ENCODE measurements at regions not wholly inside any gene's neighbourhood (a gene's known extent, or its start where the extent isn't known, plus 50 kb on each side); places are given as distances from the start of the nearest gene placed in this dataset.

DNA sequence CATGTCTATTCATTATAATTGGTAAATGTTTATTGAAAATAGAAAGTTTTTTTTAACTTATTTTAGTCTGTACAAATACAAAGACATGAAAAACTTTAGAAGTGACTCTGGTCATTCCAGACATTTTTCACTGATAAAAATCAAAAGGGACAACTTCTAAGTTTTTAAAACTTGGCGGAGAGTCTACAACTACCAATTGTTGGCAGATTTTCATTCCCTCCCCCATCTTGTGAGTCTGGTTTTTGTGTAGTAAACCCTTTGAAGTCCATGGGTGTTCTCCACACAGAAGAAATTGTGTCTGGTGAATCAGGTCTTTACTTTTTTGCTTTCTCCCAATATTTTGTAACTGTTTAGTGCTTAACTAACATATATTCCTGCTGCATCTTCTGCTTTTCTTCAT, 336.5 kb downstream of the PDGFC start:
- TF ChIP-seq, protein P1, sequence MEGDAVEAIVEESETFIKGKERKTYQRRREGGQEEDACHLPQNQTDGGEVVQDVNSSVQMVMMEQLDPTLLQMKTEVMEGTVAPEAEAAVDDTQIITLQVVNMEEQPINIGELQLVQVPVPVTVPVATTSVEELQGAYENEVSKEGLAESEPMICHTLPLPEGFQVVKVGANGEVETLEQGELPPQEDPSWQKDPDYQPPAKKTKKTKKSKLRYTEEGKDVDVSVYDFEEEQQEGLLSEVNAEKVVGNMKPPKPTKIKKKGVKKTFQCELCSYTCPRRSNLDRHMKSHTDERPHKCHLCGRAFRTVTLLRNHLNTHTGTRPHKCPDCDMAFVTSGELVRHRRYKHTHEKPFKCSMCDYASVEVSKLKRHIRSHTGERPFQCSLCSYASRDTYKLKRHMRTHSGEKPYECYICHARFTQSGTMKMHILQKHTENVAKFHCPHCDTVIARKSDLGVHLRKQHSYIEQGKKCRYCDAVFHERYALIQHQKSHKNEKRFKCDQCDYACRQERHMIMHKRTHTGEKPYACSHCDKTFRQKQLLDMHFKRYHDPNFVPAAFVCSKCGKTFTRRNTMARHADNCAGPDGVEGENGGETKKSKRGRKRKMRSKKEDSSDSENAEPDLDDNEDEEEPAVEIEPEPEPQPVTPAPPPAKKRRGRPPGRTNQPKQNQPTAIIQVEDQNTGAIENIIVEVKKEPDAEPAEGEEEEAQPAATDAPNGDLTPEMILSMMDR (IDR thresholded peaks at IDR 0.05) = no peak
- TF ChIP-seq EZH2 (IDR thresholded peaks at IDR 0.05; ENCODE audit: borderline replicate concordance, insufficient read depth, low read depth, low read length, poor library complexity, severe bottlenecking) = no peak
- no peaks in the 10 kb centered on the region for H3K27me3 ChIP-seq (replicated peaks in 1 of 4; ENCODE audit: control extremely low read depth in 1 of 4, control insufficient read depth in 3 of 4, insufficient read depth in 4 of 4, low read length in 3 of 4)
- no peak overlapping the region for H3K4me3 ChIP-seq (ENCODE audit: control extremely low read depth in 1 of 5, extremely low read depth in 1 of 5, insufficient read depth in 1 of 5, low read depth in 2 of 5, low read length in 4 of 5)
- POLR2A ChIA-PET = no interaction called here
- H3K79me2 ChIP-seq (ENCODE audit: control insufficient read depth, insufficient read depth, low read length) = no peaks in the 10 kb centered on the region
- no peak overlapping the region for H2AFZ ChIP-seq (ENCODE audit: insufficient read depth, low read depth, low read length, poor library complexity, severe bottlenecking)
- CTCF ChIA-PET = no interaction called here
- no peaks in the 10 kb centered on the region for H3K4me1 ChIP-seq (ENCODE audit: control insufficient read depth in 2 of 2, insufficient read depth in 2 of 2, low read length in 2 of 2)
- no peak for ATAC-seq (ENCODE audit: low read depth)
- intact Hi-C loops (cut with micrococcal nuclease) = no loop called here
- Mint-ChIP-seq H3K27ac (no peak overlapping the region), H3K4me1 (no peaks in the 10 kb centered on the region), H3K9me3 (ENCODE audit: insufficient read depth) (no peaks in the 10 kb centered on the region), H3K27me3 (no peaks in the 10 kb centered on the region), H3K4me3 (no peak overlapping the region)
- H3K36me3 ChIP-seq (replicated peaks in 1 of 2; ENCODE audit: control extremely low read depth in 1 of 2, control insufficient read depth in 1 of 2, extremely low read depth in 1 of 2, insufficient read depth in 2 of 2, low read length in 1 of 2) = no peaks in the 10 kb centered on the region
- no peak overlapping the region for H3K27ac ChIP-seq (ENCODE audit: low read length in 2 of 2)
- H4K20me1 ChIP-seq (ENCODE audit: control insufficient read depth, insufficient read depth, low read length, poor library complexity, severe bottlenecking) = no peaks in the 10 kb centered on the region
- no CpG with 5 or more reads among the region's 1 CpG for WGBS (ENCODE audit: insufficient coverage)
- DNase-seq = no peak
- no peak overlapping the region for H3K9ac ChIP-seq (ENCODE audit: low read length)
- H3K4me2 ChIP-seq (replicated peaks; ENCODE audit: low read depth, low read length, poor library complexity, severe bottlenecking) = no peak overlapping the region
- peaks cover 0 to 1% (median 0%) of the 10 kb centered on the region in 3 donors for H3K9me3 ChIP-seq (ENCODE audit: control extremely low read depth in 1 of 3, control insufficient read depth in 2 of 3, insufficient read depth in 1 of 3, low read length in 2 of 3)

DNA sequence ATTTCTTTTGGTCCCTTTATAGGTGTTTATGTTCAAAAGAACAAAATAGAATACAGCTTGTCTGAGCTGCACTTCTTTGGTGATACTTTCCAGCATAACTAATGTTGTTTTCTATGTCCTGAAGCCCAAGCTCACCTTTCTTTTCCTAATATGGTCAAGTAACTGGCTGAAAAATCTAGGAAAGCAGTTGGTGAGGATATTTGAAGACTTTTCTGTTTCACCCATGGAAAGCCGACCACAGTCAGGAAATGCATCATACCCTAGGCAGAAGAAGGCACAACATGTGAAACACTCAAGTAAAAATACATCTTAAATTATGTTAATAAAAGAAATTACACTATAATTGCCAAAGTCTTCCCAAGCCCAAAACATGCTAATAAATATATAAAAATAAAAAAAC, 337.0 kb downstream of the PDGFC start:
- TF ChIP-seq, protein P1 (IDR thresholded peaks at IDR 0.05) = no peak
- no peak for TF ChIP-seq EZH2 (IDR thresholded peaks at IDR 0.05; ENCODE audit: borderline replicate concordance, insufficient read depth, low read depth, low read length, poor library complexity, severe bottlenecking)
- no peaks in the 10 kb centered on the region for H3K79me2 ChIP-seq (ENCODE audit: control insufficient read depth, insufficient read depth, low read length)
- POLR2A ChIA-PET = no interaction called here
- H3K27me3 Mint-ChIP-seq = no peaks in the 10 kb centered on the region
- ATAC-seq (ENCODE audit: low read depth) (no peak), DNase-seq (no peak)
- no peaks in the 10 kb centered on the region for H3K36me3 ChIP-seq (replicated peaks in 1 of 2; ENCODE audit: control extremely low read depth in 1 of 2, control insufficient read depth in 1 of 2, extremely low read depth in 1 of 2, insufficient read depth in 2 of 2, low read length in 1 of 2)
- H3K4me1 ChIP-seq (ENCODE audit: control insufficient read depth in 2 of 2, insufficient read depth in 2 of 2, low read length in 2 of 2) = no peaks in the 10 kb centered on the region
- no peak overlapping the region for H3K27ac Mint-ChIP-seq
- H3K4me2 ChIP-seq (replicated peaks; ENCODE audit: low read depth, low read length, poor library complexity, severe bottlenecking) = no peak overlapping the region
- H3K4me3 ChIP-seq (ENCODE audit: control extremely low read depth in 1 of 5, extremely low read depth in 1 of 5, insufficient read depth in 1 of 5, low read depth in 2 of 5, low read length in 4 of 5) = no peak overlapping the region
- no peak overlapping the region for H3K27ac ChIP-seq (ENCODE audit: low read length in 2 of 2)
- H3K9me3 Mint-ChIP-seq (ENCODE audit: insufficient read depth) = no peaks in the 10 kb centered on the region
- CTCF ChIA-PET = no interaction called here
- H2AFZ ChIP-seq (ENCODE audit: insufficient read depth, low read depth, low read length, poor library complexity, severe bottlenecking) = no peak overlapping the region
- WGBS (ENCODE audit: insufficient coverage) = no CpG with 5 or more reads among the region's 1 CpG
- no peak overlapping the region for H3K9ac ChIP-seq (ENCODE audit: low read length)
- intact Hi-C loops (cut with micrococcal nuclease) = no loop called here
- no peak overlapping the region for H3K4me3 Mint-ChIP-seq
- H3K4me1 Mint-ChIP-seq = no peaks in the 10 kb centered on the region
- H4K20me1 ChIP-seq (ENCODE audit: control insufficient read depth, insufficient read depth, low read length, poor library complexity, severe bottlenecking) = no peaks in the 10 kb centered on the region
- no peaks in the 10 kb centered on the region for H3K27me3 ChIP-seq (replicated peaks in 1 of 4; ENCODE audit: control extremely low read depth in 1 of 4, control insufficient read depth in 3 of 4, insufficient read depth in 4 of 4, low read length in 3 of 4)
- peaks cover 0 to 1% (median 0%) of the 10 kb centered on the region in 3 donors for H3K9me3 ChIP-seq (ENCODE audit: control extremely low read depth in 1 of 3, control insufficient read depth in 2 of 3, insufficient read depth in 1 of 3, low read length in 2 of 3)

All from B cell (primary cell).